K562 (cell line): ENCODE measurements at regions not wholly inside any gene's neighbourhood (a gene's known extent, or its start where the extent isn't known, plus 50 kb on each side); places are given as distances from the start of the nearest gene placed in this dataset.

Experiments
- ATAC-seq: fragments of 200-7000 bp; cut with Tn5 transposase; 3 replicates; pipeline ENCODE4 v1.9.1; 2020; ENCODE audit warnings: moderate library complexity
- BruUV-seq: library from RNA; stranded (reverse); fragments of 400-500 nt; replicated peaks from 2 replicates; lab custom pipeline; 2021; lab: Mats Ljungman, UMichigan
- CTCF ChIA-PET: fragments of 300-600 bp; formaldehyde crosslinking; extraction: SDS; loops from one replicate; lab custom pipeline; 2021; ENCODE audit warnings: low intra/inter-chr PET ratio; lab: Yijun Ruan, JAX
- POLR2A ChIA-PET: fragments of 300-600, 350-650 bp; sonication (Branson Sonifier 250); formaldehyde crosslinking; extraction: SDS; loops from one replicate; lab custom pipeline; 2021; ENCODE audit warnings: antibody characterized with exemption, inconsistent platforms; lab: Yijun Ruan, JAX
- DNase-seq, 4 experiments: peaks; one replicate each; pipeline versions ENCODE4 v3.0.0 to v3.0.0-alpha.2; 2011 to 2018; ENCODE audit warnings: low spot score in 3 of 4, mixed read lengths in 3 of 4; ENCODE audit errors: extremely low read depth in 1 of 4
- FAIRE-seq: peaks from 2 replicates; lab custom pipeline; 2011; peaks lifted over from hg19 to GRCh38; lab: Jason Lieb, UNC
- H2AFZ ChIP-seq: 2 replicates; pipeline ENCODE4 v1.6.0; 2011; ENCODE audit warnings: low read depth, low read length, control low read depth, inconsistent platforms
- H3K27ac ChIP-seq: fragments of 200-600 bp; 3 replicates; pipeline ENCODE4 v1.8.0; 2011; ENCODE audit warnings: low read depth, mild to moderate bottlenecking, control low read depth, inconsistent platforms, low read length, moderate library complexity, mixed read lengths; ENCODE audit errors: extremely low read depth
- H3K27me3 ChIP-seq, 2 experiments: fragments of 300-600 bp in 1 of 2; 2 replicates in 1 of 2; 3 replicates in 1 of 2; pipeline versions ENCODE4 v1.6.0 to v1.8.0; 2011; ENCODE audit warnings: inconsistent platforms in 2 of 2, low read length in 2 of 2, mild to moderate bottlenecking in 1 of 2, mixed read lengths in 1 of 2, moderate library complexity in 1 of 2; ENCODE audit not compliant: control insufficient read depth in 2 of 2, insufficient read depth in 2 of 2
- H3K36me3 ChIP-seq: fragments of 300-600 bp; 3 replicates; pipeline ENCODE4 v1.8.0; 2011; ENCODE audit warnings: mild to moderate bottlenecking, low read length, inconsistent platforms; ENCODE audit not compliant: control insufficient read depth, insufficient read depth
- H3K4me1 ChIP-seq, 2 experiments: fragments of 200-600 bp in 1 of 2; replicated peaks in 1 of 2; 2 replicates in 1 of 2; 3 replicates in 1 of 2; pipeline versions ENCODE4 v1.5.1 to v1.8.0; 2011; ENCODE audit warnings: inconsistent platforms in 2 of 2, low read length in 2 of 2, mild to moderate bottlenecking in 1 of 2, mixed read lengths in 1 of 2, moderate library complexity in 1 of 2; ENCODE audit not compliant: control insufficient read depth in 2 of 2, insufficient read depth in 2 of 2
- H3K4me2 ChIP-seq: 2 replicates; pipeline ENCODE4 v1.6.1; 2011; ENCODE audit warnings: low read length, control low read depth, inconsistent platforms, mixed read lengths; ENCODE audit not compliant: insufficient read depth
- H3K4me3 ChIP-seq: fragments of 200-600 bp; sonication (generic), shearing (Covaris generic); 2 replicates; pipeline ENCODE4 v1.5.1; 2016; ENCODE audit warnings: control low read depth, inconsistent platforms
- H3K79me2 ChIP-seq: fragments of 200-600 bp; 3 replicates; pipeline ENCODE4 v1.8.0; 2011; ENCODE audit warnings: low read length, inconsistent platforms; ENCODE audit not compliant: control insufficient read depth, insufficient read depth
- H3K9ac ChIP-seq, 2 experiments: 2 replicates each; pipeline versions ENCODE4 v1.6.0 to v1.6.1; 2011; ENCODE audit warnings: low read depth in 2 of 2, low read length in 2 of 2, control low read depth in 1 of 2, inconsistent platforms in 1 of 2, mild to moderate bottlenecking in 1 of 2, mixed read lengths in 1 of 2; ENCODE audit not compliant: insufficient read depth in 1 of 2
- H3K9me1 ChIP-seq: one replicate; pipeline ENCODE4 v1.6.0; 2011; ENCODE audit warnings: inconsistent platforms, mild to moderate bottlenecking, low read length, moderate library complexity; ENCODE audit not compliant: control insufficient read depth, insufficient read depth
- H3K9me3 ChIP-seq: replicated peaks from 2 replicates; pipeline ENCODE4 v1.5.1; 2011; ENCODE audit warnings: low read depth, low read length, inconsistent platforms; ENCODE audit not compliant: control insufficient read depth, insufficient read depth
- H4K20me1 ChIP-seq: replicated peaks from 2 replicates; pipeline ENCODE4 v1.6.1; 2011; ENCODE audit warnings: low read length, inconsistent platforms, mixed read lengths; ENCODE audit not compliant: control insufficient read depth, insufficient read depth
- AFF4 ChIP-seq: sonication (generic); formaldehyde crosslinking; IDR thresholded peaks from 2 replicates; pipeline ENCODE4 v1.8.0; 2023; ENCODE audit warnings: mild to moderate bottlenecking, missing genetic modification reagents
- BRCA1 ChIP-seq, 2 experiments: fragments of 450-650 bp in 1 of 2; sonication (generic) in 1 of 2; formaldehyde crosslinking in 1 of 2; IDR thresholded peaks; 2 replicates each; pipeline versions ENCODE4 v1.5.0 to v1.6.1; 2017 to 2020; ENCODE audit warnings: mild to moderate bottlenecking in 1 of 2, missing genetic modification reagents in 1 of 2
- BRD9 ChIP-seq: fragments of 450-650 bp; IDR thresholded peaks from 2 replicates; pipeline ENCODE4 v1.6.1; 2018; ENCODE audit warnings: low read depth; ENCODE audit not compliant: partially characterized antibody
- ELK3 ChIP-seq: fragments of 450-650 bp; formaldehyde crosslinking; IDR thresholded peaks from 2 replicates; pipeline ENCODE4 v1.4.0; 2020; ENCODE audit warnings: mild to moderate bottlenecking
- FOXJ2 ChIP-seq: fragments of 200-800 bp; sonication (Bioruptor generic); IDR thresholded peaks from 2 replicates; pipeline ENCODE4 v1.6.1; 2016; ENCODE audit warnings: missing genetic modification characterization, missing compliant biosample characterization
- GABPB1 ChIP-seq: sonication (generic); formaldehyde crosslinking; IDR thresholded peaks from 2 replicates; pipeline ENCODE4 v1.8.0; 2022; ENCODE audit warnings: mild to moderate bottlenecking, missing genetic modification reagents
- HES1 ChIP-seq: fragments of 450-650 bp; IDR thresholded peaks from 2 replicates; pipeline ENCODE4 v1.6.1; 2016; ENCODE audit warnings: low read depth, mild to moderate bottlenecking, moderate library complexity
- NR2C2 ChIP-seq, 2 experiments: fragments of 200-800 bp in 1 of 2; sonication (Bioruptor generic) in 1 of 2; sonication (generic) in 1 of 2; formaldehyde crosslinking in 1 of 2; IDR thresholded peaks; 2 replicates each; pipeline versions ENCODE4 v1.6.1 to v1.8.0; 2016 to 2022; ENCODE audit warnings: mild to moderate bottlenecking in 1 of 2, missing compliant biosample characterization in 1 of 2, missing genetic modification characterization in 1 of 2, missing genetic modification reagents in 1 of 2
- SRF ChIP-seq, 2 experiments: fragments of 250-450, 450-650 bp in 1 of 2; sonication (Bioruptor Pico) in 1 of 2; sonication (generic) in 1 of 2; formaldehyde crosslinking; IDR thresholded peaks; 2 replicates each; pipeline versions ENCODE4 v1.5.0 to v1.5.1; 2020 to 2022; ENCODE audit warnings: mild to moderate bottlenecking in 1 of 2, missing genetic modification reagents in 1 of 2
- TRIM28 ChIP-seq: fragments of 450-650 bp; IDR thresholded peaks from 2 replicates; pipeline ENCODE4 v1.6.1; 2017
- ZBTB43 ChIP-seq: sonication (generic); formaldehyde crosslinking; IDR thresholded peaks from 2 replicates; pipeline ENCODE4 v1.8.0; 2023; ENCODE audit warnings: mild to moderate bottlenecking, missing genetic modification reagents
- ZNF140 ChIP-seq: fragments of 250-450 bp; sonication (Bioruptor Pico); IDR thresholded peaks from 2 replicates; pipeline ENCODE4 v1.8.0; 2021; ENCODE audit warnings: moderate library complexity, mild to moderate bottlenecking, inconsistent platforms
- ZNF217 ChIP-seq: sonication (generic); formaldehyde crosslinking; IDR thresholded peaks from 2 replicates; pipeline ENCODE4 v1.8.0; 2022; ENCODE audit warnings: mild to moderate bottlenecking, missing genetic modification reagents
- ZNF224 ChIP-seq: sonication (generic); formaldehyde crosslinking; IDR thresholded peaks from 2 replicates; pipeline ENCODE4 v1.8.0; 2022; ENCODE audit warnings: mild to moderate bottlenecking, missing genetic modification reagents
- ZNF277 ChIP-seq: fragments of 250-450 bp; sonication (Bioruptor Pico); IDR thresholded peaks from 2 replicates; pipeline ENCODE4 v1.8.0; 2022; ENCODE audit warnings: inconsistent platforms, mild to moderate bottlenecking, moderate library complexity, borderline replicate concordance
- WGBS: fragments of 100-300 bp; shearing (Covaris generic); methylation state at CpG from one replicate; pipeline ENCODE4 v1.1.6; 2016; ENCODE audit warnings: low coverage, mixed read lengths; ENCODE audit not compliant: insufficient coverage; ENCODE audit errors: missing lambda C conversion rate; 5-methylcytosine and 5-hydroxymethylcytosine counted together
- in situ Hi-C: fragments of 300-500 bp; cut with MboI; formaldehyde crosslinking; loops from 4 replicates; pipeline ENCODE4 v1.15.0; 2018; ENCODE audit warnings: inconsistent platforms, mixed read lengths
- intact Hi-C: fragments of 100-400 bp; cut with micrococcal nuclease; formaldehyde crosslinking; loops from 2 replicates; pipeline ENCODE4 v1.14.2; 2022

GRCh38 chr16:50977138-50977537 is 173.9 kb downstream of the SALL1 start:
- Histone ChIP-seq H3K9ac (no peak overlapping the region), H3K79me2 (no peaks in the 10 kb centered on the region), H3K27ac (no peak overlapping the region), H2AFZ (no peak overlapping the region), H3K4me1 (no peaks in the 10 kb centered on the region), H3K36me3 (no peaks in the 10 kb centered on the region), H3K27me3 (peaks cover 0 to 5% of the 10 kb centered on the region in 2 experiments; a peak in 2 of 5 replicates), H3K9me3 (no peaks in the 10 kb centered on the region), H3K4me2 (no peak overlapping the region), H4K20me1 (no peaks in the 10 kb centered on the region), H3K9me1 (no peaks in the 10 kb centered on the region), H3K4me3 (no peak overlapping the region)
- ChIA-PET CTCF (no interaction called here), POLR2A (no interaction called here)
- ATAC-seq (no peak), FAIRE-seq (no peak), DNase-seq (no peak)
- BruUV-seq = no TSS peak
- 0% methylated on average over 11 of the region's 11 CpGs for WGBS
- intact Hi-C loops = no loop called here
- in situ Hi-C loops = no loop called here
- no peak for TF ChIP-seq FOXJ2 (tag)
- no peak for TF ChIP-seq ZNF217
- no peak for TF ChIP-seq TRIM28
- TF ChIP-seq BRD9 = no peak
- no peak for TF ChIP-seq ZBTB43 (CRISPR knock-in tag)
- TF ChIP-seq NR2C2 (CRISPR knock-in tag; IDR thresholded peaks at IDR 0.05) = no peak
- TF ChIP-seq NR2C2 (tag; IDR thresholded peaks at IDR 0.05) = no peak
- TF ChIP-seq AFF4 (CRISPR knock-in tag) = no peak
- TF ChIP-seq SRF (CRISPR knock-in tag; IDR thresholded peaks at IDR 0.05) = no peak
- no peak for TF ChIP-seq ZNF140 (CRISPR knock-in tag)
- TF ChIP-seq GABPB1 (CRISPR knock-in tag) = no peak
- no peak for TF ChIP-seq ZNF224 (CRISPR knock-in tag)
- TF ChIP-seq ZNF277 (CRISPR knock-in tag) = no peak
- TF ChIP-seq ELK3 (CRISPR knock-in tag) = no peak
- no peak for TF ChIP-seq HES1
- TF ChIP-seq BRCA1 (IDR thresholded peaks at IDR 0.05) = no peak
- no peak for TF ChIP-seq BRCA1 (CRISPR knock-in tag; IDR thresholded peaks at IDR 0.05)
